Thyroid gland (tissue), 4 donors: ENCODE measurements at regions not wholly inside any gene's neighbourhood (a gene's known extent, or its start where the extent isn't known, plus 50 kb on each side); places are given as distances from the start of the nearest gene placed in this dataset.

Experiments
- DNase-seq, 2 donors: peaks; one replicate each; pipeline ENCODE4 v3.0.0-alpha.2; 2019
- H3K27ac ChIP-seq, 3 donors: fragments of 200-600 bp; sonication (generic); 1 replicate in 2 of 3; 2 replicates in 1 of 3; pipeline ENCODE4 v1.5.1; 2016 to 2019; ENCODE audit warnings: mild to moderate bottlenecking in 1 of 3, moderate library complexity in 1 of 3
- H3K27me3 ChIP-seq: fragments of 200-600 bp; sonication (generic); one replicate; pipeline ENCODE4 v1.5.1; 2019
- H3K36me3 ChIP-seq, 2 donors: fragments of 200-600 bp; sonication (generic); one replicate each; pipeline ENCODE4 v1.5.1; 2016 to 2019
- H3K4me1 ChIP-seq, 2 donors: fragments of 200-600 bp; sonication (generic); one replicate each; pipeline ENCODE4 v1.5.1; 2017 to 2019
- H3K4me3 ChIP-seq, 3 donors: fragments of 200-600 bp; sonication (generic); replicated peaks in 1 of 3; 1 replicate in 2 of 3; 2 replicates in 1 of 3; pipeline ENCODE4 v1.5.1; 2016; ENCODE audit warnings: mild to moderate bottlenecking in 1 of 3
- H3K9me3 ChIP-seq: fragments of 200-600 bp; sonication (generic); one replicate; pipeline ENCODE4 v1.5.1; 2017
- POLR2A ChIP-seq, 2 donors: fragments of 450-650 bp; IDR thresholded peaks; one replicate each; pipeline ENCODE4 v1.6.1; 2017; ENCODE audit warnings: antibody characterized with exemption in 2 of 2, mild to moderate bottlenecking in 2 of 2, moderate library complexity in 1 of 2
- WGBS, 2 donors: methylation state at CpG; one replicate each; pipeline ENCODE4 v1.1.5; 2017; 5-methylcytosine and 5-hydroxymethylcytosine counted together
- intact Hi-C: fragments of 100-400 bp; cut with DNase I; formaldehyde crosslinking; loops from one replicate; pipeline ENCODE4 v1.15.1; 2023
- TF ChIP-seq, protein P1 (sequence below), 6 experiments: fragments of 200-600 bp in 3 of 6; fragments of 450-650 bp in 3 of 6; sonication (generic) in 3 of 6; IDR thresholded peaks; one replicate each; pipeline ENCODE4 v1.5.1; 2016 to 2019; ENCODE audit warnings: antibody characterized with exemption in 6 of 6, mild to moderate bottlenecking in 2 of 6, inconsistent platforms in 1 of 6, moderate library complexity in 1 of 6

- H3K27me3 ChIP-seq, result no peaks in the 10 kb centered on the region
- intact Hi-C loops, result no loop called here
- peak overlapping the region in 1 of 3 donors; percentile 20 for H3K27ac ChIP-seq
- H3K4me1 ChIP-seq, result peaks cover 10 to 11% of the 10 kb centered on the region in 2 donors
- H3K4me3 ChIP-seq, result no peak overlapping the region
- WGBS, 2 donors, result 65 to 70% methylated on average over 6 of the region's 6 CpGs
- TF ChIP-seq, protein P1, sequence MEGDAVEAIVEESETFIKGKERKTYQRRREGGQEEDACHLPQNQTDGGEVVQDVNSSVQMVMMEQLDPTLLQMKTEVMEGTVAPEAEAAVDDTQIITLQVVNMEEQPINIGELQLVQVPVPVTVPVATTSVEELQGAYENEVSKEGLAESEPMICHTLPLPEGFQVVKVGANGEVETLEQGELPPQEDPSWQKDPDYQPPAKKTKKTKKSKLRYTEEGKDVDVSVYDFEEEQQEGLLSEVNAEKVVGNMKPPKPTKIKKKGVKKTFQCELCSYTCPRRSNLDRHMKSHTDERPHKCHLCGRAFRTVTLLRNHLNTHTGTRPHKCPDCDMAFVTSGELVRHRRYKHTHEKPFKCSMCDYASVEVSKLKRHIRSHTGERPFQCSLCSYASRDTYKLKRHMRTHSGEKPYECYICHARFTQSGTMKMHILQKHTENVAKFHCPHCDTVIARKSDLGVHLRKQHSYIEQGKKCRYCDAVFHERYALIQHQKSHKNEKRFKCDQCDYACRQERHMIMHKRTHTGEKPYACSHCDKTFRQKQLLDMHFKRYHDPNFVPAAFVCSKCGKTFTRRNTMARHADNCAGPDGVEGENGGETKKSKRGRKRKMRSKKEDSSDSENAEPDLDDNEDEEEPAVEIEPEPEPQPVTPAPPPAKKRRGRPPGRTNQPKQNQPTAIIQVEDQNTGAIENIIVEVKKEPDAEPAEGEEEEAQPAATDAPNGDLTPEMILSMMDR (IDR thresholded peaks at IDR 0.05), result no peak
- no peak for TF ChIP-seq POLR2A (IDR thresholded peaks at IDR 0.05)
- no peaks in the 10 kb centered on the region for H3K9me3 ChIP-seq
- H3K36me3 ChIP-seq, result no peaks in the 10 kb centered on the region
- DNase-seq, result no peak
These were observed 451.4 kb upstream of the ST6GAL2 start for GRCh38 chr2:107337209-107337898.

DNA sequence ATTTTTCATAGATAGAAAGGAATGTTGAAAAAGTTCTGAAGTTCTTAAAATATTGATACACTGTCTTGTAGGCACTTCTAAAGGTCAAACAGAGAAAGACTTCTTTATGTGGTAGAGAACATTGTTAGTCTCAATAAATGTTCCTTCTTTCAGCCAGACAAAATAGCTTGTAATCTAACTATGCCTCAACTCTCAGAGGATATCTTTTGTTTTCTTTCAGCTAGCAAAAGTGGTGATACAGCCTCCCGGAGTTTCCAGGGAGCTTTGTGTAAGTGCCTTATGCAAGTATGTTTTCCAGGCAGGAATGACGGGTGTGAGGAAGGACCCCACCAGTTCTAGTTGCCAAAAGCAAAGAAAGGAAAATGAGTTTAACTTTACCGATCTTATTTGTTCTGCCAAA lies 452.1 kb upstream of the ST6GAL2 start:
- Histone ChIP-seq H3K4me3 (no peak overlapping the region), H3K27me3 (no peaks in the 10 kb centered on the region), H3K36me3 (no peaks in the 10 kb centered on the region), H3K4me1 (peaks cover 10 to 11% of the 10 kb centered on the region in 2 donors), H3K27ac (peak overlapping the region in 1 of 3 donors; percentile 8), H3K9me3 (no peaks in the 10 kb centered on the region)
- TF ChIP-seq, protein P1 (IDR thresholded peaks at IDR 0.05), result no peak
- no peak for TF ChIP-seq POLR2A (IDR thresholded peaks at IDR 0.05)
- DNase-seq, result no peak
- intact Hi-C loops, result no loop called here
- 62 to 66% methylated on average over 3 of the region's 3 CpGs for WGBS, 2 donors

DNA sequence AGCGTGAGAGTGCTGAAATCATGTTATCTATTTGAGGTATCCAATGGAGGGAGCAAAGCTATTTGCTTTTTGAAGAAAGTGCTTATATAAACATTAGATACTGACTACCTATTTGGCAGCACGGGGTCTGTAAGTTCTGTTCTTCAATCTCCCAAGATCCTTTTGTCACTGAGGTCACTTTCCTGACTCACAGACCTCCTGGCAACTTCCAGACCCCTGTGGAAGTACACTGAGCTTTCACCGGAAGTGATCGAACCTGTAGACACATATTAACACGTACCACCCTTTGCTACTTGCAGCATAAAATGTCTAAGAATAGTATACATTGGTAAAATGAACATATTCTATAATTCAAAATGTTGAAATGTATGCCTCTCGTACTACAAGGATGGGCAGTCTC lies 452.6 kb upstream of the ST6GAL2 start:
- Histone ChIP-seq H3K9me3 (no peaks in the 10 kb centered on the region), H3K4me1 (peaks cover 10 to 11% of the 10 kb centered on the region in 2 donors), H3K27ac (no peak overlapping the region), H3K4me3 (no peak overlapping the region), H3K36me3 (no peaks in the 10 kb centered on the region), H3K27me3 (no peaks in the 10 kb centered on the region)
- 76 to 77% methylated on average over 6 of the region's 6 CpGs for WGBS, 2 donors
- DNase-seq, result no peak
- intact Hi-C loops, result no loop called here
- TF ChIP-seq, protein P1 (IDR thresholded peaks at IDR 0.05), result no peak
- TF ChIP-seq POLR2A (IDR thresholded peaks at IDR 0.05), result no peak

DNA sequence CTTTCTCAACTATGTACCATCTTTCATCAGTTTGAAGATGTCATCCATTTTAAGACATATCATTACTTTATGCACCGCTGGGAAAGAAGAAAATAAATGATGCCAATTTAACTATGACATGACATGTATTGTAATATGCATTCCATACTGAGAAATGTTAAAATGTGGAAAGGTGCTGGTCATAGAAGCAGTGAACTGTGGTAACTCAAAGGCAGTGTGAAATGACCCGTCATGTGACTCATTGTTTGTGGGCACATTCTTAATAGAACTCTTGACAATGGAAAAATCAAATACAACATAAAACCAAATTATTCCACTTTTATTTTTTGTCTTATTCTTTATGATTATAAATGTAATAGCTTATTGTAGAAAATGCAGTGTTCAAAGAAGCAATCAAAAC lies 455.0 kb upstream of the ST6GAL2 start:
- Histone ChIP-seq H3K27me3 (no peaks in the 10 kb centered on the region), H3K9me3 (no peaks in the 10 kb centered on the region), H3K4me3 (no peak overlapping the region), H3K27ac (no peak overlapping the region), H3K36me3 (no peaks in the 10 kb centered on the region), H3K4me1 (peaks cover 10 to 11% of the 10 kb centered on the region in 2 donors)
- no peak for DNase-seq
- WGBS, 2 donors, result 93 to 94% methylated on average over 2 of the region's 2 CpGs
- no peak for TF ChIP-seq POLR2A (IDR thresholded peaks at IDR 0.05)
- TF ChIP-seq, protein P1 (IDR thresholded peaks at IDR 0.05), result no peak
- intact Hi-C loops, result no loop called here

DNA sequence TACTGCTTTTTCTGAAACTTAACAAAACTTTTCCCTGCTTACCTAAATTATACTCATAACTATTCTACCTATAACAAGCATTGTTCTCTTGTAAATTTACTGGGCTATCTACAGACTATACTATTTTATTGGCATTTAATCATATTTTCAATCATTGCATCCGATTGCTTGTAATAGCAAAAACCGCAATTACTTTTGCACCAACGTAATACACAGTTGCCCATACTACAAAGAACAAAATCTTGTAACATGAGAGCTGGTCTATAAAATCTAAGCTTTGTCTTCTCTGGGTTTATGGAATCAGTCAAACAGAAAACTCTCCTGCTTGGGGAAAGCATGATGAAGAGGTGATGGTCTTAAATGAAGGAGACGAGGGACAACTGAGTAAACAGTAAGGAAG lies 463.4 kb upstream of the ST6GAL2 start:
- Histone ChIP-seq H3K4me1 (no peaks in the 10 kb centered on the region), H3K36me3 (no peaks in the 10 kb centered on the region), H3K4me3 (no peak overlapping the region), H3K27me3 (no peaks in the 10 kb centered on the region), H3K9me3 (no peaks in the 10 kb centered on the region), H3K27ac (no peak overlapping the region)
- intact Hi-C loops, result no loop called here
- TF ChIP-seq POLR2A (IDR thresholded peaks at IDR 0.05), result no peak
- TF ChIP-seq, protein P1 (IDR thresholded peaks at IDR 0.05), result no peak
- WGBS, 2 donors, result 93 to 97% methylated on average over 4 of the region's 4 CpGs
- DNase-seq, result no peak
